Hepatocyte (in vitro differentiated cells): ENCODE measurements at regions not wholly inside any gene's neighbourhood (a gene's known extent, or its start where the extent isn't known, plus 50 kb on each side); places are given as distances from the start of the nearest gene placed in this dataset.

Experiments
- DNase-seq: peaks from one replicate; pipeline ENCODE4 v3.0.0-alpha.2; 2016; ENCODE audit warnings: low spot score
- H2AFZ ChIP-seq: fragments of 200-600 bp; sonication (generic); 2 replicates; pipeline ENCODE4 v1.6.0; 2016; ENCODE audit warnings: antibody characterized with exemption, mild to moderate bottlenecking
- H3K27ac ChIP-seq: fragments of 200-600 bp; sonication (generic); 2 replicates; pipeline ENCODE4 v1.5.1; 2016; ENCODE audit warnings: mild to moderate bottlenecking
- H3K27me3 ChIP-seq: fragments of 200-600 bp; sonication (generic); 2 replicates; pipeline ENCODE4 v1.6.1; 2016
- H3K36me3 ChIP-seq: fragments of 200-600 bp; sonication (generic); replicated peaks from 2 replicates; pipeline ENCODE4 v1.5.1; 2016; ENCODE audit warnings: low read depth; ENCODE audit not compliant: insufficient read depth
- H3K4me1 ChIP-seq: fragments of 200-600 bp; sonication (generic); 2 replicates; pipeline ENCODE4 v1.5.1; 2016; ENCODE audit warnings: mild to moderate bottlenecking, moderate library complexity; ENCODE audit not compliant: insufficient read depth
- H3K4me2 ChIP-seq: fragments of 200-600 bp; sonication (generic); 2 replicates; pipeline ENCODE4 v1.6.0; 2016
- H3K4me3 ChIP-seq: fragments of 200-600 bp; sonication (generic); 2 replicates; pipeline ENCODE4 v1.5.1; 2016; ENCODE audit warnings: mild to moderate bottlenecking
- H3K79me2 ChIP-seq: fragments of 200-600 bp; sonication (generic); 2 replicates; pipeline ENCODE4 v1.6.0; 2017; ENCODE audit warnings: mild to moderate bottlenecking
- H3K9me2 ChIP-seq: fragments of 200-600 bp; sonication (generic); replicated peaks from 2 replicates; pipeline ENCODE4 v1.6.0; 2017; ENCODE audit warnings: mild to moderate bottlenecking; ENCODE audit not compliant: insufficient read depth
- H3K9me3 ChIP-seq: fragments of 200-600 bp; sonication (generic); 2 replicates; pipeline ENCODE4 v1.5.1; 2016; ENCODE audit warnings: low read depth, mild to moderate bottlenecking
- H4K20me1 ChIP-seq: fragments of 200-600 bp; sonication (generic); 2 replicates; pipeline ENCODE4 v1.6.0; 2016; ENCODE audit warnings: mild to moderate bottlenecking; ENCODE audit not compliant: insufficient read depth, poor library complexity, severe bottlenecking
- CTCF ChIP-seq: fragments of 200-600 bp; sonication (generic); IDR thresholded peaks from 2 replicates; pipeline ENCODE4 v1.5.1; 2016; ENCODE audit warnings: antibody characterized with exemption, mild to moderate bottlenecking; ENCODE audit not compliant: poor library complexity
- EZH2 ChIP-seq: fragments of 200-600 bp; sonication (generic); IDR thresholded peaks from 2 replicates; pipeline ENCODE4 v1.6.1; 2016; ENCODE audit warnings: antibody characterized with exemption, mild to moderate bottlenecking, borderline replicate concordance
- EZH2phosphoT487 ChIP-seq: fragments of 200-600 bp; sonication (generic); IDR thresholded peaks from one replicate; pipeline ENCODE4 v1.6.1; 2018; ENCODE audit warnings: antibody characterized with exemption, mild to moderate bottlenecking, low read depth, moderate library complexity; ENCODE audit not compliant: unreplicated experiment, severe bottlenecking
- WGBS: methylation state at CpG from one replicate; pipeline ENCODE4 v1.1.6; 2016; ENCODE audit warnings: low lambda C conversion rate; ENCODE audit errors: missing lambda C conversion rate; 5-methylcytosine and 5-hydroxymethylcytosine counted together

DNA sequence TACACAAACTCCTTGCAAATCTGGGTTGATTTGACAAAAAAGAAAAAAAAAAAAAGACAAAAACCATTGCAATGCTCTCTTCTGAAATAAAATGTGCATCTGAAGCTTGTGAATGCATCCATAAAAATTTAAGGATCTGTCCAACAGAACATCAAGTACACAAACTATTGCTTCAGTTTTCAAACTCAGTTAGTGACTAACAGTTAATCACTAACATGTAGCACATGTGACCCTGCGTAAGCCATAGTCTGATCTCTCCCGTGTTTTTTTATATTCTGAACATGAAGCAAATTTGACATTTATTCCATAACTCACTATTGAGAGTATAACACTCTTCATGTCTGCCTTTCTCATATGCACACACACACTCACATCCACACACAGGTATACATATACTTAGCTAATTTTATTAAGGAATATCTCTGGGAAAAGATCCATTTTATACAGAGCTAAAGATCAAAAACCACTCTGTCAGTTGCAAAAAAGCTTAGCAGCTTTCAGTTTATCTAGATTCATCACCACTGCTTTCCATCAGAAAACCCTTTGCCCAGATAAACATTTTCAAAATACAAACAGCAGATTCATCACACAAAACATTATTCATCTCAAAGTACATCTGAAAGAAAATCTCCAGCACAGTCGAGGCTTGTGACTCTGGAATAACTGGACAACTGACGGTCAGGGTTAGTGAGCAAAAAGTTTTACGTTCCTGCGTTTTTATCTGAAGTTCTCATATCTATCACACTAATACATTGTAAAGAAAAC is 1000.4 kb upstream of the ACVR2A start:
- Histone ChIP-seq H3K36me3 (no peaks in the 10 kb centered on the region), H3K9me3 (no peaks in the 10 kb centered on the region), H3K4me1 (no peaks in the 10 kb centered on the region), H4K20me1 (no peaks in the 10 kb centered on the region), H3K4me3 (no peak overlapping the region), H3K27ac (peak overlapping the region; percentile 12), H2AFZ (no peak overlapping the region), H3K79me2 (no peaks in the 10 kb centered on the region), H3K27me3 (no peaks in the 10 kb centered on the region), H3K9me2 (no peaks in the 10 kb centered on the region), H3K4me2 (peak overlapping the region; percentile 14)
- 58% methylated on average over 6 of the region's 6 CpGs for WGBS
- TF ChIP-seq EZH2phosphoT487: no peak
- no peak for TF ChIP-seq CTCF
- no peak for TF ChIP-seq EZH2
- DNase-seq: no peak

DNA sequence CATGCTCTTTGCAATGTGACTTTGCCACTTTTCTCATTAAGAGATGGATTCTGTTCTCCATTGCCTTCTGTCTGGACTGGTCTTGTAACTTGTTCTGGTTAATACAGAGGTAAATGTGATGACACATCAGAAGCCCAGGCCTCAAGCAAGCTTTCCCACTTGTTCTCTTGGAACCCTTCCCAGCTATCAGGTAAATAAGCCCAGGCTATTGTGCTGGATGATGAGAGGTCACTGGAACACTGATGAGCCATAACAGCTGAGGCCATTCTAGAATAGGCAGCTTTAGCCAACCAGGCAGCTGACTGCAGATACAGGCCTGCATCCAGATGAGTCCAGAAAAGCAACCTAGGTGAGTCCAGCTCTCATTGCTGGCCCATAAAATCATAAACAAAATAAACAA is 1007.0 kb upstream of the ACVR2A start:
- no peaks in the 10 kb centered on the region for H4K20me1 ChIP-seq
- no peaks in the 10 kb centered on the region for H3K27me3 ChIP-seq
- H3K79me2 ChIP-seq: no peaks in the 10 kb centered on the region
- H3K4me1 ChIP-seq: no peaks in the 10 kb centered on the region
- no peak overlapping the region for H3K4me2 ChIP-seq
- H3K9me2 ChIP-seq: no peaks in the 10 kb centered on the region
- H3K4me3 ChIP-seq: no peak overlapping the region
- TF ChIP-seq EZH2 (no peak), CTCF (no peak), EZH2phosphoT487 (no peak)
- H2AFZ ChIP-seq: no peak overlapping the region
- H3K36me3 ChIP-seq: no peaks in the 10 kb centered on the region
- no peak overlapping the region for H3K27ac ChIP-seq
- no peaks in the 10 kb centered on the region for H3K9me3 ChIP-seq
- DNase-seq: no peak

DNA sequence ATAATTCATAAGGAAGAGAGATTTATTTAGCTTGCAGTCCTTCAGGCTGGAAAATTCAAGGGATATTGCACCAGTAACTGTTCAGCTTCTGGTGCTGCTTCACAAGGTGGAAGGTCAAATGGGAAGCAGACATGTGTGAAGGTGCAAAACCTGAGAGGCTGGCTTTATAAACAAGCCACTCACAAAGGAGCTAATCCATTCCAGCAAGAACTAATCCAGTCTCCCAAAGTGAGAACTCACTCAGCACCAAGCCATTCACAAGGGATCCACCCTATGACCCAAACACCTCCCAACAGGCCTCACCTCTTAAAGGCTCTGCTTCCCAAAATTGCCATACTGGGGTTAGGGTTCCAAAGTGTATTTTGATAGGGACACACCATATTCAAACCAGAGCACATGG is 1018.4 kb upstream of the ACVR2A start:
- H3K36me3 ChIP-seq: no peaks in the 10 kb centered on the region
- no peaks in the 10 kb centered on the region for H3K9me2 ChIP-seq
- H3K79me2 ChIP-seq: no peaks in the 10 kb centered on the region
- no peak overlapping the region for H3K4me2 ChIP-seq
- no peaks in the 10 kb centered on the region for H3K4me1 ChIP-seq
- TF ChIP-seq EZH2phosphoT487: no peak
- TF ChIP-seq CTCF: no peak
- no peak for TF ChIP-seq EZH2
- H3K9me3 ChIP-seq: no peaks in the 10 kb centered on the region
- DNase-seq: no peak
- no peaks in the 10 kb centered on the region for H4K20me1 ChIP-seq
- H2AFZ ChIP-seq: no peak overlapping the region
- H3K27ac ChIP-seq: no peak overlapping the region
- H3K27me3 ChIP-seq: no peaks in the 10 kb centered on the region
- H3K4me3 ChIP-seq: no peak overlapping the region
